ENCODE measurements at regions not wholly inside any gene's neighbourhood (a gene's known extent, or its start where the extent isn't known, plus 50 kb on each side); places are given as distances from the start of the nearest gene placed in this dataset.
"Not testable (repeated sequence)": the region's sequence is repeated elsewhere in the genome, so short reads cannot be mapped to it uniquely, and the experiment has no call there.

- no peak for DNase-seq
Observed at GRCh38 chr1:4175566-4176405, 275.7 kb upstream of the C1orf174 start.

GRCh38 chr1:4176841-4177240, 276.8 kb upstream of the C1orf174 start:
- DNase-seq: no peak

DNA sequence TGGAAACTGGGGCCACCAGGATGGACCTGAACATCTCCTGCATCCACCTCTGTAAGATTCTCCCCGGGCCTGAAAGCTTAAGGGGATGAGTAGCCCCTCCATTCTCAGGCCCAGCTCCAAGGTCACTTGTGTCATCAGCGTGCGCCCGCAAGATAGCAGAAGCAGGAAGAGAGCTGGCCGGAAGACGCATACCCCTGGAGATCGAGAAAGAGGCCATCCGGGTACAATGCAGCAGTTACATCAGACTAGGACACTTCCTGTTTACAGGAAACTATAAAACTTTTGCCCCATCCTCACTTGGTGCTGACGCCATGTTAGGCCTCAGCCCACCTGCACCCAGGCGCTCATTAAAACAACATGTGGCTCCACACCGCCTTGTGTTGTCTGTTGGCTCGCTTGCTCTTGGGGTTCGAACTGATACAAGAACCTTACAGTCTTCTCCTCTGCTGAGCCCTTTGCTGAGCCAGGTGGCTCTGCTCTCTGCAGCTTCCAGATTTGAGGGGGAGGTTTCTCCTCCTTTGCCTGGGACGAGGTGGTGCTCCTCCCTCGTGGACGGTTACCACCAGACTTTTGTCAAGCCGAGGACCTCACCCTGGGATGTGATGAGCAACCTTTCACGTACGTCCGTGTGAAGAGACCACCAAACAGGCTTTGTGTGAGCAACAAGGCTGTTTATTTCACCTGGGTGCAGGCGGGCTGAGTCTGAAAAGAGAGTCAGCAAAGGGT, 277.5 kb upstream of the C1orf174 start:
- DNase-seq: no peak

DNA sequence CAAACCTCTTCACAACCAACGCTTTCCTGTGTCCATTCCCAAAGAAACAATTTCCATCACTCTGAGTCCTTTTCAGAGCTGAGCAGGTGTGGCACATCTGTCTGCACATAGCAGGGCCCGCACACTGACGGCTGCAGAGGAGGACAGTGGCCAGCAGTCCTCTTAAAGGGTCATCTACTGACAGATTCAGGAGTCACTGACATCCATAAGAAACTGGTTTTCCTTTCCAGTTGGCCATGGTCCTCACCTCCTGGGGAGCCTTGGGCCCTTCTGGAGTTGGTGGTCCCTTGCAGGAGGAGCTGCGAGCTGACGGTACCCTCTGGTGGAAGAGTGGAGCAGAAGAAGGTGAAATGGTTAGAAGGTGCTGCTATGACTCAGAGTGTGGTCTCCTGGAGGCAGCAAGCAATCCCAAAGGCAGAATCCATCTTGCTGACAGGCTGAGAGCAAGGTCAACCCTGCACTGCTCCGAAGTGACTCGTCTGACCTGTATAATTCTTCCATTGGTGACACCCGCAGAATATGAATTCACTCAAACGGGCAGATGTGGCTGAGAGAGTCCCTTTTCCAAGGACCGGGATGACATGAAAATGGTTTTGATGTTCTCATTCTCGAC, 278.5 kb upstream of the C1orf174 start:
- DNase-seq: no peak

DNA sequence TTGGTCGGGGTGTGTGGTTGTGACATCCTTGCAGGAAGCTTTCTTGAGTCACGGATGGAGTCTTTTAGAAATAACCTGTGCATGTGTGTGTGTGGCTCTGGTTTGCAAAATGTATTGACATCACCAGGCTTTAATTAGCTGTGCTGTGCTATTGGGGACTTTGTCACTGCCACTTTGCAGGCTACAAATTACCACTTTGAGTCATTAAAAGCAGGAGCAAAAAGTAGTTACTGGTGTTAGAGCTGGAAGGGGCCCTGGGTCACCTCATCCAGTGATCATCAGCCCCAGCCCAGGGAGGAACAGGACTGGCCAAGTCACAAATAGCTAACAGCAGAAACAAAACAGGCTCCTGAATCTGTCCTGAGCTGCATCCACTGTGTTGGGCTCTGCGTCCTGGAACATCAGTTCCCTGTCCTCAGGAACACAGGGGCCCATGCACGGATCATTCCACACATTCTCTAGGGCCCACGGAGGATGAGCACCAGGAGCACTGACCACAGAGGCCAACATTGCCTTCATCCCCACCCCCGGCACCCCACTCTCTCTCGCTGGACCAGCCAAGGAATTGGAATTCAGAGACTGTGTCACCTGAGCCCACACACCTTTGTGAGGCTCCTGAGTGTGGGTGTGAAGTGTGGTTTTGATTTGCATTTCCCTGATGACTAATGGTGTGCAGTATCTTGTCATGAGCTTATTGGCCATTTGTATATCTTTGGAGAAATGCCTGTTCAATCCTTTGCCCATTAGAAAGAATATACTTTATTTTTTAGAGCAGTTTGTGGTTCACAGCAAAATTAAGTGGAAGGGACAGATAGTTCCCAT, 280.1 kb upstream of the C1orf174 start:
- no peak for DNase-seq

DNA sequence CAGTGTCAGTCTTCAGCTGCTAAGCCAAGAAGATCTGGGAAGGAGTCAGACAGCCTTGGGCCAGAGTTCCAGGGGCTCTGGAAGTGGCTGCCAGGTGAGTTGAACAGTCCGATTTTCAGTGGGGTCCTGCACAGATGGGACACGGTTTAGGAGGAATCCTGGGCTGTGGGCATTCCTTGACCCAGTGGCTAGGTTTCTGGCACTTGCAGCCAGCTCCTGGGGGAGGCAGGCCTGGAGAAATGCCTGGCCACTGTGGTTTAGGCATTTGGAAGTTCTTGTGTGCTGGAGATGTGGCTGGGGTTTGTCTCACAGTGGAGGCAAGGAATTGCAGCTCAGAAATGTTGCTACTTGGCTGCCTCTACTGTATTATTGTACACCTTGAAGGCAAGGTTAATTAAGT, 286.4 kb upstream of the C1orf174 start:
- DNase-seq: not testable (repeated sequence)

DNA sequence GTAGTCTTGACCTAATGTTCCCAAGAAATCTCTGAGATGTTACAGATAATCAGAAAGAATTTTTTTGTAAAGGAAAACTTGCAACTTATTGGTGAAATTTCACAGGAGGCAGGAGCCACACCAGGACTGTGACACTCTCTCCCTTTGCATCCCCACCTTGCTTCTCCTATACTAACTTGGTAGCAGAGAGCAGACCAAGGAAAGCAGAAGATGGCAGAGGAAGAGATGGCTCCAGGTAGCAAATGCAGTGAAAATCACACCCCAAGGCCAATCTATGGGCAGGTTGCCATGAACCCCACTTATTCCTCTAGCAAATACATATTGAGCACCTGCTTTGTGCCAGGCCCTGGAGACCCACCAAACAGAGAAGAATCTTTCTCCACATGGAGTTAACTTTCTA, 303.4 kb upstream of the C1orf174 start:
- no peak for DNase-seq

DNA sequence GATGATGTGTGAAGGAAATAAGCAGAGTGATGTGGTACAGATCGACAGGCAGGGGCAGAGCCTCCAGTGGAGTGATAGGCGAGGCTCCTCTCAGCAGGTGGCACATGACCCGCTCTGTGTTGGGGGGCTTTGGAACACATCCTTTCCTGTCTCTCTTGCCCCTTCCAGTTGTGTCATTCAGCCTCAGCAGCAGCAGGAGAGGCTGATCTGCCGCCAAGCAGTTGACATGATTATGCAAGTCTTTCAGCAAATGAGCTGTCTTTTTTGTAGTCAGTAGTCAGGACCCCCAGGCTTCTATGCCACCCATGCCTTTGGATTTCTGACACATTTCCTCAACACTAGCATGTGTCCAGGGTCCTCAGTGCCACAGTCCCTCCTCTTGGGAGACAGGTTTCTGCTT, 307.1 kb upstream of the C1orf174 start:
- no peak for DNase-seq

GRCh38 chr1:4207842-4208692, 308.0 kb upstream of the C1orf174 start:
- no peak for DNase-seq

- DNase-seq: no peak
Observed at GRCh38 chr1:4210043-4210442, 310.0 kb upstream of the C1orf174 start.

- no peak for DNase-seq
Observed at GRCh38 chr1:4212796-4213195, 312.7 kb upstream of the C1orf174 start.

DNA sequence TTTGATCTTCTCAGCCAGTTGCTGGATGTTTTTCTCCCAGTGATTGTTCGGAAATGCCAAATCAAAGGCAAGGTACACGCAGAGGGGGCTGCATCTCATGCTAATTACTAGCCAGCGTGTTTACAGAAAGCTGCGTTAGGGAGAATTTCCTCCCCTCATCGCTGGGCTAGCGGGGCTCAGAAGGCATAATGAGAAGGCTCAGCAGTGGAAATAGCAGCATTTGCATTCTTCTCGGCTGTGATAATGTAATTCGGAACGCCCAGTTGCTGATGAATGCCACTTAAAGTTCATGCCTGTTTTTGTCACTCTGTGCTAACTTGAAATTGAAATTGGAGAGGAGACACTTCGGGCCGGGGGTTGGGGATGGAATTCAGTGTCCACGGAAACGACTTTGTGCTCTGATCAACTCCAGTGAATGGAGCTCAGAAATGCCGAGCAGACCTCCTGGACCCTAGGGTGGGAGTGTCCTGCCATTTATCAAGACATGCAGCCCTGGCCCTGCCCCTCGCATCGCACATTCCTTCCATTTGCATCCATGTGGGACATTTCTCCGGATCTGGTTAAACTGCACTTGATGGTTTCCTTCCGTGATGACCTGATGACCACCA, 313.4 kb upstream of the C1orf174 start:
- no peak for DNase-seq

DNA sequence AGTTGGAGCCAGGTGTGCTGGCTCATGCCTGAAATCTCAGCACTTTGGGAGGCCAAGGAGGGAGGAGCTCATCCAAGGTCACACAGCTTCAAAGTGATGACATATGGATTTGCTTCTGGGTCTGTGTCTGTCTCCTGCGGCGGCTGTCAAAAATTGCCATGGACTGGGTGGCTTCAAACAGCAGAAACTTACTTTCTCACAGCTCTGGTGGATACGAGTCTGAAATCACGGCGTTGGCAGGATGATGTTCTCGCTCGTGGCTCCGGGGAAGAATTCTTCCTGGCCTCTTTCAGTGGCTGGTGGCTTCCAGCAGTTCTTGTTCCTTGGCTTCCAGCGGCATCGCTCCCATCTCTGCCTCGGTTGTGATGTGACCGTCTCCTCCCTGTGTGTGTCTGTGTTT, 314.8 kb upstream of the C1orf174 start:
- no peak for DNase-seq

DNA sequence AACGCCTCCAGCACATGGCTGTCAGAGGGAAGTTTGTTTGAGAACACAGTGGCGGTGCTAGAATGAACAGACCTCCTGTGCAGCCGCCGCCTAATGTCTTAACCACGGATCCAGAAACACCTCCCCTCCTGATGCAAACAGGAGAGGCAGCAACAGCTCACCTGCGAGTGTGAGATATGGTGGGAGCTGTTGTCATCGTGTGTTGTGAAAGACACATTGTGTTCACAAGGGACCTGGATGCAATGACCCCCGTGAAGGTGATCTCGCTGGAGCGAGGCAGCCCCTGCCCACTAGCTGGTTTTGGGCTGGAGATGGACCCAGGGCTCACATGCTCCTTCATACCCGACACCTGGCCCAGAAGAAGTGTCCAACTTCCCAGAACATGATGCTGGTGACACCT, 315.3 kb upstream of the C1orf174 start:
- no peak for DNase-seq

GRCh38 chr1:4216231-4216630, 316.2 kb upstream of the C1orf174 start:
- DNase-seq: no peak

GRCh38 chr1:4218619-4219018, 318.5 kb upstream of the C1orf174 start:
- DNase-seq: no peak

GRCh38 chr1:4219111-4219510, 319.0 kb upstream of the C1orf174 start:
- no peak for DNase-seq

- no peak for DNase-seq
Observed at GRCh38 chr1:4219826-4220225, 319.8 kb upstream of the C1orf174 start.

- no peak for DNase-seq
Observed at GRCh38 chr1:4220362-4220761, 320.3 kb upstream of the C1orf174 start.

DNA sequence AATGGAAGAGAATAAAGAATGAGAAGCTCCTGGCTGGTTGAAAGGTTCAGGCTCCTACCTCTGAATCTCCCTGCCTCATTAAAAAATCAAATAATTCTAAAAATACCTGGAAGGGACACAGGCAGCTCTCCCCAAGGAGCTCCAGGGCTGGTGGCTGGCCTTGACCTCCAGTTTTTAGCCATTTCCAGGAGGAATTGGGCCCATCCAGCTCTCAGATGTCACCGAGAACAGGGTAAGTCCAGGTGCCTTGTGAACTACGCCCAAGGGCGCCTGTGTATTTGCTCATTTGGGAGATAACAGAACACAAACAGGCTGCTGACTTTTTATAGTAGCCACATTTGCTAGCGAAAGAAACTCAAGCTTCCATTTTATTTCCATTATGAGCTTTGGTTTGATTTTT, 321.0 kb upstream of the C1orf174 start:
- DNase-seq: no peak

GRCh38 chr1:4224684-4225467, 324.8 kb upstream of the C1orf174 start:
- DNase-seq: no peak

All from activated T-cell treated with anti-CD3 and anti-CD28 coated beads, Interleukin-2, amount 50 U/mL, for 48 hours (primary cell).